ENCODE measurements at regions not wholly inside any gene's neighbourhood (a gene's known extent, or its start where the extent isn't known, plus 50 kb on each side); places are given as distances from the start of the nearest gene placed in this dataset.

- no peak overlapping the region for H2AFZ ChIP-seq (replicated peaks; ENCODE audit: low read length, poor library complexity)
- H3K56ac ChIP-seq (ENCODE audit: extremely low read depth, insufficient read depth, low read length): peak overlapping the region; percentile 7; the same call in 1 of the 2 replicates
- H3K18ac ChIP-seq (ENCODE audit: low read depth, low read length): peak overlapping the region; percentile 90
- 0 out of 2 replicates have a peak, but pooled peaks have one; percentile 33 for TF ChIP-seq FOS (IDR thresholded peaks at IDR 0.05; ENCODE audit: low read depth, low read length)
- no peak for TF ChIP-seq NFE2L2 (IDR thresholded peaks at IDR 0.05; ENCODE audit: low read depth, low read length)
- no peak for TF ChIP-seq MAFK (IDR thresholded peaks at IDR 0.05; ENCODE audit: low read depth, low read length)
- no peak overlapping the region for H2AK9ac ChIP-seq (replicated peaks; ENCODE audit: low read depth, low read length, poor library complexity)
- ChIA-PET POLR2A (ENCODE audit: unreplicated experiment) (no interaction called here), CTCF (interaction anchor here (1.1 kb wide), 1 partner anchor 14 kb away, joined by 3 read pairs; no protein-coding TSS in a partner anchor)
- H3K4me2 ChIP-seq (ENCODE audit: low read depth, low read length): peak overlapping the region; percentile 79
- no peaks in the 10 kb centered on the region; a peak in 1 of 4 replicates for H3K79me1 ChIP-seq (ENCODE audit: low read depth in 1 of 2, low read length in 2 of 2)
- H3K9me3 ChIP-seq (ENCODE audit: control insufficient read depth, insufficient read depth, low read length): no peaks in the 10 kb centered on the region
- peak overlapping the region; percentile 13 to 55; a peak in 3 of 4 replicates for H4K8ac ChIP-seq (ENCODE audit: low read depth in 2 of 2, low read length in 2 of 2)
- H4K20me1 ChIP-seq (ENCODE audit: insufficient read depth, low read length): no peaks in the 10 kb centered on the region
- BruUV-seq (replicated peaks): no TSS peak
- H3K23ac ChIP-seq (ENCODE audit: low read depth, low read length): no peak overlapping the region; the same call in 1 of the 2 replicates
- H3K9me1 ChIP-seq (ENCODE audit: insufficient read depth, low read length): peaks cover 8% of the 10 kb centered on the region; the same call in 1 of the 2 replicates
- H4K91ac ChIP-seq (ENCODE audit: insufficient read depth, low read depth, low read length): peak overlapping the region; percentile 71; the same call in 1 of the 2 replicates
- no peak overlapping the region for H3K4me3 ChIP-seq (ENCODE audit: insufficient read depth, low read depth, low read length)
- peak overlapping the region; percentile 92 for H3K27ac ChIP-seq (ENCODE audit: insufficient read depth, low read length)
- dilution Hi-C loops (cut with HindIII; ENCODE audit: low sequenced_read_pairs, unreplicated experiment) (no loop called here), in situ Hi-C loops (cut with MboI; ENCODE audit: low sequenced_read_pairs) (no loop called here), intact Hi-C loops (cut with micrococcal nuclease) (loop anchor here (1.0 kb wide), 1 partner anchor 59 kb away; no protein-coding TSS in a partner anchor)
- peak overlapping the region; percentile 77 for H2BK5ac ChIP-seq (ENCODE audit: low read depth, low read length, poor library complexity, severe bottlenecking)
- H3K9ac ChIP-seq (ENCODE audit: low read depth, low read length): peak overlapping the region; percentile 37; the same call in 1 of the 2 replicates
- H2BK120ac ChIP-seq (ENCODE audit: low read depth, low read length): peak overlapping the region; percentile 76
- H3K36me3 ChIP-seq (ENCODE audit: control insufficient read depth, insufficient read depth, low read length): no peaks in the 10 kb centered on the region
- DNase-seq (peak; percentile 91), ATAC-seq (ENCODE audit: low read depth) (peak; percentile 95)
- H3K14ac ChIP-seq (replicated peaks; ENCODE audit: low read depth, low read length): no peak overlapping the region
- H3K4me1 ChIP-seq (ENCODE audit: control insufficient read depth, insufficient read depth, low read length): peaks cover 10% of the 10 kb centered on the region
- H2BK15ac ChIP-seq (ENCODE audit: low read depth, low read length): peak overlapping the region; percentile 22; the same call in 2 of the 3 replicates
- H2AK5ac ChIP-seq (ENCODE audit: low read depth, low read length): no peak overlapping the region
- peak overlapping the region; percentile 54 for H3K4ac ChIP-seq (ENCODE audit: low read depth, low read length)
- H3K27me3 ChIP-seq (ENCODE audit: control insufficient read depth, insufficient read depth, low read length): no peaks in the 10 kb centered on the region
- peak overlapping the region; percentile 65 for H2BK20ac ChIP-seq (ENCODE audit: low read depth, low read length)
- no peak overlapping the region for H4K5ac ChIP-seq (ENCODE audit: low read depth, low read length)
- no CpG with 5 or more reads among the region's 6 CpGs for WGBS, 2 experiments (ENCODE audit: extremely low coverage in 2 of 2, insufficient read length in 1 of 2)
Observed at GRCh38 chr4:186781032-186781917, 57.6 kb upstream of the FAT1 start.
